Activated CD8-positive, alpha-beta T cell treated with anti-CD3 and anti-CD28 coated beads for 36 hours (primary cell): ENCODE measurements at regions not wholly inside any gene's neighbourhood (a gene's known extent, or its start where the extent isn't known, plus 50 kb on each side); places are given as distances from the start of the nearest gene placed in this dataset.

ENCODE experiments used
- ATAC-seq: fragments of 200-7000 bp; cut with Tn5 transposase; one replicate; pipeline ENCODE4 v1.10.0; 2021; ENCODE audit warnings: mild to moderate bottlenecking, moderate library complexity
- CTCF ChIA-PET: fragments of 350-600 bp; sonication (Branson Sonifier 250); formaldehyde crosslinking; loops from one replicate; lab custom pipeline; 2021; ENCODE audit warnings: antibody characterized with exemption; lab: Charles Lee
- POLR2A ChIA-PET: fragments of 350-600 bp; sonication (Branson Sonifier 250); formaldehyde crosslinking; loops from one replicate; lab custom pipeline; 2021; ENCODE audit warnings: antibody characterized with exemption; lab: Charles Lee
- DNase-seq: peaks from one replicate; pipeline ENCODE4 v3.0.0-alpha.2; 2020
- H3K27ac Mint-ChIP-seq: one replicate; pipeline ENCODE4 v1.8.0; 2021; ENCODE audit warnings: mild to moderate bottlenecking, mixed read lengths
- H3K27me3 Mint-ChIP-seq: one replicate; pipeline ENCODE4 v1.8.0; 2021; ENCODE audit warnings: mixed read lengths
- H3K36me3 Mint-ChIP-seq: one replicate; pipeline ENCODE4 v1.8.0; 2021; ENCODE audit warnings: low read depth, mixed read lengths
- H3K4me1 Mint-ChIP-seq: one replicate; pipeline ENCODE4 v1.8.0; 2021; ENCODE audit warnings: low read depth, mixed read lengths
- H3K4me3 Mint-ChIP-seq: one replicate; pipeline ENCODE4 v1.8.0; 2021; ENCODE audit warnings: mild to moderate bottlenecking, moderate library complexity, mixed read lengths
- H3K9me3 Mint-ChIP-seq: one replicate; pipeline ENCODE4 v1.8.0; 2021; ENCODE audit warnings: mixed read lengths
- CTCF ChIP-seq: fragments of 200-600 bp; IDR thresholded peaks from one replicate; pipeline ENCODE4 v1.8.0; 2022; ENCODE audit warnings: antibody characterized with exemption, mild to moderate bottlenecking
- intact Hi-C: fragments of 100-400 bp; cut with micrococcal nuclease; formaldehyde crosslinking; loops from one replicate; pipeline ENCODE4 v1.10.0; 2022

- intact Hi-C loops = no loop called here
- no peaks in the 10 kb centered on the region for H3K4me1 Mint-ChIP-seq
- ChIA-PET POLR2A (no interaction called here), CTCF (no interaction called here)
- H3K9me3 Mint-ChIP-seq = peaks cover 4% of the 10 kb centered on the region
- DNase-seq (no peak), ATAC-seq (no peak)
- H3K36me3 Mint-ChIP-seq = no peaks in the 10 kb centered on the region
- no peak for TF ChIP-seq CTCF
- no peak overlapping the region for H3K27ac Mint-ChIP-seq
- H3K4me3 Mint-ChIP-seq = no peak overlapping the region
- no peaks in the 10 kb centered on the region for H3K27me3 Mint-ChIP-seq
Measured at GRCh38 chr13:81425286-81425685, 1084.4 kb upstream of the SPRY2 start.

- H3K27ac Mint-ChIP-seq = no peak overlapping the region
- H3K4me1 Mint-ChIP-seq = no peaks in the 10 kb centered on the region
- no peak for ATAC-seq
- CTCF ChIA-PET = no interaction called here
- TF ChIP-seq CTCF = no peak
- H3K27me3 Mint-ChIP-seq = no peaks in the 10 kb centered on the region
- H3K9me3 Mint-ChIP-seq = peaks cover 8% of the 10 kb centered on the region
- no peak overlapping the region for H3K4me3 Mint-ChIP-seq
- intact Hi-C loops = no loop called here
- POLR2A ChIA-PET = no interaction called here
- H3K36me3 Mint-ChIP-seq = no peaks in the 10 kb centered on the region
- DNase-seq = no peak
Measured at GRCh38 chr13:81409284-81409683, 1068.4 kb upstream of the SPRY2 start.

- ATAC-seq (no peak), DNase-seq (no peak)
- Mint-ChIP-seq H3K27me3 (no peaks in the 10 kb centered on the region), H3K9me3 (peaks cover 7% of the 10 kb centered on the region), H3K4me3 (no peak overlapping the region), H3K36me3 (no peaks in the 10 kb centered on the region), H3K4me1 (no peaks in the 10 kb centered on the region), H3K27ac (no peak overlapping the region)
- ChIA-PET CTCF (no interaction called here), POLR2A (no interaction called here)
- no peak for TF ChIP-seq CTCF
- intact Hi-C loops = no loop called here
Measured at GRCh38 chr13:81408647-81409046, 1067.7 kb upstream of the SPRY2 start.

GRCh38 chr13:81406639-81407292 lies 1065.8 kb upstream of the SPRY2 start:
- no peak for TF ChIP-seq CTCF
- Mint-ChIP-seq H3K27me3 (no peaks in the 10 kb centered on the region), H3K9me3 (peaks cover 7% of the 10 kb centered on the region), H3K27ac (no peak overlapping the region), H3K4me3 (no peak overlapping the region), H3K4me1 (no peaks in the 10 kb centered on the region), H3K36me3 (no peaks in the 10 kb centered on the region)
- intact Hi-C loops = no loop called here
- DNase-seq (no peak), ATAC-seq (no peak)
- ChIA-PET POLR2A (no interaction called here), CTCF (no interaction called here)

GRCh38 chr13:81406022-81406421 lies 1065.1 kb upstream of the SPRY2 start:
- no peaks in the 10 kb centered on the region for H3K36me3 Mint-ChIP-seq
- H3K4me3 Mint-ChIP-seq = no peak overlapping the region
- DNase-seq (no peak), ATAC-seq (no peak)
- no peaks in the 10 kb centered on the region for H3K27me3 Mint-ChIP-seq
- CTCF ChIA-PET = interaction anchor here (0.6 kb wide), 1 partner anchor 1353 kb away, joined by 3 read pairs; no protein-coding TSS in a partner anchor
- TF ChIP-seq CTCF = no peak
- intact Hi-C loops = no loop called here
- H3K9me3 Mint-ChIP-seq = peaks cover 7% of the 10 kb centered on the region
- no peaks in the 10 kb centered on the region for H3K4me1 Mint-ChIP-seq
- H3K27ac Mint-ChIP-seq = no peak overlapping the region
- POLR2A ChIA-PET = no interaction called here
